Tibial artery (tissue), 4 donors: ENCODE measurements at regions not wholly inside any gene's neighbourhood (a gene's known extent, or its start where the extent isn't known, plus 50 kb on each side); places are given as distances from the start of the nearest gene placed in this dataset.

Source experiments
- DNase-seq, 2 donors: peaks; one replicate each; pipeline ENCODE4 v3.0.0-alpha.2; 2019
- H3K27ac ChIP-seq, 2 donors: fragments of 200-600 bp; sonication (generic) in 1 of 2; 1 replicate in 1 of 2; 2 replicates in 1 of 2; pipeline ENCODE4 v1.5.1; 2018 to 2019; ENCODE audit warnings: mild to moderate bottlenecking in 1 of 2
- H3K27me3 ChIP-seq, 2 donors: fragments of 200-600 bp; sonication (generic) in 1 of 2; one replicate each; pipeline versions ENCODE4 v1.5.1 to v1.6.0; 2016 to 2019
- H3K36me3 ChIP-seq, 3 donors: fragments of 200-600 bp; sonication (generic) in 2 of 3; one replicate each; pipeline ENCODE4 v1.5.1; 2016 to 2019; ENCODE audit warnings: mild to moderate bottlenecking in 2 of 3
- H3K4me1 ChIP-seq, 4 donors: fragments of 200-600 bp; sonication (generic) in 2 of 4; 1 replicate in 3 of 4; 2 replicates in 1 of 4; pipeline ENCODE4 v1.5.1; 2016 to 2019
- H3K4me3 ChIP-seq, 2 donors: fragments of 200-600 bp; sonication (generic) in 1 of 2; 1 replicate in 1 of 2; 2 replicates in 1 of 2; pipeline ENCODE4 v1.5.1; 2018 to 2019; ENCODE audit warnings: mild to moderate bottlenecking in 2 of 2
- H3K9me3 ChIP-seq, 3 donors: fragments of 200-600 bp; sonication (generic) in 1 of 3; one replicate each; pipeline ENCODE4 v1.5.1; 2016 to 2019
- CTCF ChIP-seq, 2 experiments: fragments of 200-600 bp in 1 of 2; fragments of 450-650 bp in 1 of 2; IDR thresholded peaks; one replicate each; pipeline ENCODE4 v1.5.1; 2017 to 2019; ENCODE audit warnings: antibody characterized with exemption in 2 of 2, mild to moderate bottlenecking in 1 of 2, moderate library complexity in 1 of 2
- intact Hi-C: fragments of 100-400 bp; cut with DNase I; formaldehyde crosslinking; loops from one replicate; pipeline ENCODE4 v1.15.0; 2023; ENCODE audit warnings: low total_unique reads

- DNase-seq = no peak
- no peaks in the 10 kb centered on the region for H3K4me1 ChIP-seq
- H3K36me3 ChIP-seq = no peaks in the 10 kb centered on the region
- intact Hi-C loops = loop anchor here (5.0 kb wide), 1 partner anchor 822 kb away; no protein-coding TSS in a partner anchor
- H3K27me3 ChIP-seq = no peaks in the 10 kb centered on the region
- no peak overlapping the region for H3K27ac ChIP-seq
- TF ChIP-seq CTCF (IDR thresholded peaks at IDR 0.05) = no peak
- no peak overlapping the region for H3K4me3 ChIP-seq
- H3K9me3 ChIP-seq = no peaks in the 10 kb centered on the region
Observed at GRCh38 chr1:208309771-208310170, 65.6 kb upstream of the PLXNA2 start.

- intact Hi-C loops = no loop called here
- DNase-seq = no peak
Observed at GRCh38 chr1:208312706-208313105, 68.5 kb upstream of the PLXNA2 start.

GRCh38 chr1:208314431-208314830, 70.2 kb upstream of the PLXNA2 start:
- no peak for DNase-seq
- intact Hi-C loops = no loop called here
- no peak for TF ChIP-seq CTCF (IDR thresholded peaks at IDR 0.05)
- no peaks in the 10 kb centered on the region for H3K36me3 ChIP-seq
- no peaks in the 10 kb centered on the region for H3K4me1 ChIP-seq
- no peak overlapping the region for H3K4me3 ChIP-seq
- no peaks in the 10 kb centered on the region for H3K9me3 ChIP-seq
- no peak overlapping the region for H3K27ac ChIP-seq
- H3K27me3 ChIP-seq = peaks cover 0 to 4% of the 10 kb centered on the region in 2 donors

More at GRCh38 chr1:208312706-208313105, 68.5 kb upstream of the PLXNA2 start:
- Histone ChIP-seq H3K27ac (no peak overlapping the region), H3K27me3 (peaks cover 0 to 4% of the 10 kb centered on the region in 2 donors), H3K9me3 (no peaks in the 10 kb centered on the region), H3K4me1 (no peaks in the 10 kb centered on the region), H3K4me3 (no peak overlapping the region), H3K36me3 (no peaks in the 10 kb centered on the region)
- TF ChIP-seq CTCF (IDR thresholded peaks at IDR 0.05) = no peak

GRCh38 chr1:208318150-208318734, 74.1 kb upstream of the PLXNA2 start:
- intact Hi-C loops = no loop called here

GRCh38 chr1:208324005-208324404, 79.8 kb upstream of the PLXNA2 start:
- no peak for DNase-seq
- Histone ChIP-seq H3K4me3 (no peak overlapping the region), H3K36me3 (no peaks in the 10 kb centered on the region), H3K27me3 (no peaks in the 10 kb centered on the region), H3K4me1 (no peaks in the 10 kb centered on the region), H3K9me3 (no peaks in the 10 kb centered on the region), H3K27ac (no peak overlapping the region)
- intact Hi-C loops = no loop called here
- no peak for TF ChIP-seq CTCF (IDR thresholded peaks at IDR 0.05)

More at GRCh38 chr1:208318150-208318734, 74.1 kb upstream of the PLXNA2 start:
- no peak overlapping the region for H3K27ac ChIP-seq
- H3K27me3 ChIP-seq = peaks cover 0 to 4% of the 10 kb centered on the region in 2 donors
- no peak for DNase-seq
- H3K36me3 ChIP-seq = no peaks in the 10 kb centered on the region
- H3K4me1 ChIP-seq = no peaks in the 10 kb centered on the region
- no peak for TF ChIP-seq CTCF (IDR thresholded peaks at IDR 0.05)
- H3K4me3 ChIP-seq = no peak overlapping the region
- no peaks in the 10 kb centered on the region for H3K9me3 ChIP-seq

GRCh38 chr1:208326033-208326432, 81.8 kb upstream of the PLXNA2 start:
- no peaks in the 10 kb centered on the region for H3K27me3 ChIP-seq
- H3K36me3 ChIP-seq = no peaks in the 10 kb centered on the region
- intact Hi-C loops = no loop called here
- no peak for TF ChIP-seq CTCF (IDR thresholded peaks at IDR 0.05)
- H3K27ac ChIP-seq = no peak overlapping the region
- DNase-seq = no peak
- H3K4me1 ChIP-seq = no peaks in the 10 kb centered on the region
- H3K9me3 ChIP-seq = no peaks in the 10 kb centered on the region
- H3K4me3 ChIP-seq = no peak overlapping the region
